ENCODE measurements at regions not wholly inside any gene's neighbourhood (a gene's known extent, or its start where the extent isn't known, plus 50 kb on each side); places are given as distances from the start of the nearest gene placed in this dataset.
"Not testable (repeated sequence)": the region's sequence is repeated elsewhere in the genome, so short reads cannot be mapped to it uniquely, and the experiment has no call there.

- TF ChIP-seq CTCF (IDR thresholded peaks at IDR 0.05; ENCODE audit: extremely low read depth, insufficient read depth, missing control alignments): no peak
- DNase-seq (ENCODE audit: low spot score): no peak
- in situ Hi-C loops (cut with MboI; ENCODE audit: low pct_unique_long_range_greater_than_20kb, low sequenced_read_pairs, unreplicated experiment): no loop called here
Observed at GRCh38 chr3:26015752-26016151, 225.9 kb downstream of the OXSM start.

GRCh38 chr3:26018889-26019288, 229.0 kb downstream of the OXSM start:
- no peak for TF ChIP-seq CTCF (IDR thresholded peaks at IDR 0.05; ENCODE audit: extremely low read depth, insufficient read depth, missing control alignments)
- in situ Hi-C loops (cut with MboI; ENCODE audit: low pct_unique_long_range_greater_than_20kb, low sequenced_read_pairs, unreplicated experiment): no loop called here
- no peak for DNase-seq (ENCODE audit: low spot score)

- in situ Hi-C loops (cut with MboI; ENCODE audit: low pct_unique_long_range_greater_than_20kb, low sequenced_read_pairs, unreplicated experiment); DNase-seq (ENCODE audit: low spot score): not testable (repeated sequence)
Observed at GRCh38 chr3:26024206-26024605, 234.3 kb downstream of the OXSM start.

GRCh38 chr3:26029321-26029720, 239.4 kb downstream of the OXSM start:
- TF ChIP-seq CTCF (IDR thresholded peaks at IDR 0.05; ENCODE audit: extremely low read depth, insufficient read depth, missing control alignments): no peak
- in situ Hi-C loops (cut with MboI; ENCODE audit: low pct_unique_long_range_greater_than_20kb, low sequenced_read_pairs, unreplicated experiment): no loop called here
- no peak for DNase-seq (ENCODE audit: low spot score)

GRCh38 chr3:26042126-26042525, 252.2 kb downstream of the OXSM start:
- in situ Hi-C loops (cut with MboI; ENCODE audit: low pct_unique_long_range_greater_than_20kb, low sequenced_read_pairs, unreplicated experiment): not testable (repeated sequence)

GRCh38 chr3:26049951-26050350, 260.1 kb downstream of the OXSM start:
- in situ Hi-C loops (cut with MboI; ENCODE audit: low pct_unique_long_range_greater_than_20kb, low sequenced_read_pairs, unreplicated experiment): no loop called here
- no peak for DNase-seq (ENCODE audit: low spot score)
- no peak for TF ChIP-seq CTCF (IDR thresholded peaks at IDR 0.05; ENCODE audit: extremely low read depth, insufficient read depth, missing control alignments)

More at GRCh38 chr3:26042126-26042525, 252.2 kb downstream of the OXSM start:
- DNase-seq (ENCODE audit: low spot score): not testable (repeated sequence)

GRCh38 chr3:26050776-26051175, 260.9 kb downstream of the OXSM start:
- no peak for TF ChIP-seq CTCF (IDR thresholded peaks at IDR 0.05; ENCODE audit: extremely low read depth, insufficient read depth, missing control alignments)
- in situ Hi-C loops (cut with MboI; ENCODE audit: low pct_unique_long_range_greater_than_20kb, low sequenced_read_pairs, unreplicated experiment): no loop called here
- DNase-seq (ENCODE audit: low spot score): no peak

- no peak for TF ChIP-seq CTCF (IDR thresholded peaks at IDR 0.05; ENCODE audit: extremely low read depth, insufficient read depth, missing control alignments)
Observed at GRCh38 chr3:26058901-26059321, 269.0 kb downstream of the OXSM start.

More at GRCh38 chr3:26058901-26059321, 269.0 kb downstream of the OXSM start:
- DNase-seq (ENCODE audit: low spot score): no peak
- in situ Hi-C loops (cut with MboI; ENCODE audit: low pct_unique_long_range_greater_than_20kb, low sequenced_read_pairs, unreplicated experiment): no loop called here

Measured in GM13977 (cell line).